Spleen (tissue), 7 donors: ENCODE measurements at regions not wholly inside any gene's neighbourhood (a gene's known extent, or its start where the extent isn't known, plus 50 kb on each side); places are given as distances from the start of the nearest gene placed in this dataset.

Source experiments
- POLR2A ChIP-seq, 3 donors: fragments of 450-650 bp; IDR thresholded peaks; one replicate each; pipeline ENCODE4 v1.5.1; 2017; ENCODE audit warnings: antibody characterized with exemption in 3 of 3, mild to moderate bottlenecking in 1 of 3
- TF ChIP-seq, protein P1 (sequence below), 11 experiments: fragments of 200-600 bp in 7 of 11; fragments of 450-650 bp in 4 of 11; sonication (generic) in 4 of 11; IDR thresholded peaks in 8 of 11; conservative IDR thresholded peaks in 3 of 11; 1 replicate in 7 of 11; 2 replicates in 4 of 11; pipeline versions ENCODE4 v1.4.0 to v1.8.0; 2016 to 2021; ENCODE audit warnings: antibody characterized with exemption in 11 of 11, inconsistent platforms in 4 of 11, mild to moderate bottlenecking in 1 of 11
- donor health status: DM: no; HTN: no; CAD: no; lungs with moderate emphysema.
- donor health status: DM: no; HTN: no; CAD: no.
- donor health status: DM: no; HTN: no; CAD: no.

DNA sequence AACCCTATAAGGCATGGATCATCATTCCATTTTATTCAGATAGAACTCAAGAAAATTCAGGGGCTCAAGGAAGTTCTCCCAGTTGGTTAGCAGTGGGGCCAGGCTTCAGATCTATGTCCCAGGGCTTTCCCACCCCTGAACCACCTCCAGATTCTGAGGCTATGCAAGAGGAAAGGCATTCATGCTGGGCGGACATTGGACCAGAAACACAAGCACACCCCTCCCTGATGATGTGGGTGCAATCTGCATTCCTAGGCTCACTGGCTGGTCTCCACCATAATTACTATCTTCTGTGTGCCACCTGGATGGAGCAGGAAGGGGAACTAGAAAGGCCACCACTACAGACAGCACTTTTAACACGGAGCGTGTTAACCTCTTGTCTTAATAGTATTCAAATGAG is 63.2 kb upstream of the ASIC2 start:
- TF ChIP-seq, protein P1, sequence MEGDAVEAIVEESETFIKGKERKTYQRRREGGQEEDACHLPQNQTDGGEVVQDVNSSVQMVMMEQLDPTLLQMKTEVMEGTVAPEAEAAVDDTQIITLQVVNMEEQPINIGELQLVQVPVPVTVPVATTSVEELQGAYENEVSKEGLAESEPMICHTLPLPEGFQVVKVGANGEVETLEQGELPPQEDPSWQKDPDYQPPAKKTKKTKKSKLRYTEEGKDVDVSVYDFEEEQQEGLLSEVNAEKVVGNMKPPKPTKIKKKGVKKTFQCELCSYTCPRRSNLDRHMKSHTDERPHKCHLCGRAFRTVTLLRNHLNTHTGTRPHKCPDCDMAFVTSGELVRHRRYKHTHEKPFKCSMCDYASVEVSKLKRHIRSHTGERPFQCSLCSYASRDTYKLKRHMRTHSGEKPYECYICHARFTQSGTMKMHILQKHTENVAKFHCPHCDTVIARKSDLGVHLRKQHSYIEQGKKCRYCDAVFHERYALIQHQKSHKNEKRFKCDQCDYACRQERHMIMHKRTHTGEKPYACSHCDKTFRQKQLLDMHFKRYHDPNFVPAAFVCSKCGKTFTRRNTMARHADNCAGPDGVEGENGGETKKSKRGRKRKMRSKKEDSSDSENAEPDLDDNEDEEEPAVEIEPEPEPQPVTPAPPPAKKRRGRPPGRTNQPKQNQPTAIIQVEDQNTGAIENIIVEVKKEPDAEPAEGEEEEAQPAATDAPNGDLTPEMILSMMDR (IDR thresholded peaks at IDR 0.05 in 8 of 11, conservative IDR thresholded peaks at IDR 0.05 in 3 of 11), result no peak
- TF ChIP-seq POLR2A (IDR thresholded peaks at IDR 0.05), result no peak
